GM21529 (cell line): ENCODE measurements at regions not wholly inside any gene's neighbourhood (a gene's known extent, or its start where the extent isn't known, plus 50 kb on each side); places are given as distances from the start of the nearest gene placed in this dataset.

ENCODE experiments used
- ATAC-seq: cut with Tn5 transposase; IDR thresholded peaks from one replicate; pipeline ENCODE4 v1.9.1; 2021; ENCODE audit not compliant: unreplicated experiment

GRCh38 chr17:73694491-73694890, 50.2 kb upstream of the SDK2 start:
- no peak for ATAC-seq

DNA sequence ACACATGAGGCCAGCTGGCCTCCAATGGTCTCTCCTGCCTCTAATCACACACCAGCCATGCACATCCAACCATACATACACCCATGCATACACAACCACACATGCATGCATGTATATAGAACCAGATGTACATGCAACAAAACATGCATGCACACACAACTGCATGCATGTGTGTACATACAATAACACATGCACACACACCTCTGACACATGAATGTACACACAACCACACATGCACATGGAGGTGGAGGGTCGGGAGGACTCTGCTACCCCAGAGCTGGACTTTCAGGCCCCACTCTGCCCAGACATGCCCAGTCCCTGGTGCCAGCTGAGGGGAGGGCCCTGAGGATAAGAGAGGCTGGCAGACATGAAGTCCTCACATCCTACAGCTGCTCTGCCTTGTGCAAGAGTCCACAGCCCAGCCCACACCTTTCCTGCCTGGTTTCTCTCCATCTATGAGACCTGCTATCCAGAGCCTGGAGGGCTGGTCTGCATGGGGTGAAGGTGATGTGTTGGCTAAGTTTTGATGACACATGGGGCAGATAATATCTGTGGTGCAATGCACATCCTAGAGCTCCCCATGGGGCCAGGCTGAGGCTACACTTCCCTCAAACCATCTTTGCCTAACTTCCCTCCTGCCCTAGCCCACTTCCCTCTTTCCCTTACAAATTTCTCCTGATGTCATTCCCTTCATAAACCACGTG, 50.9 kb upstream of the SDK2 start:
- no peak for ATAC-seq

DNA sequence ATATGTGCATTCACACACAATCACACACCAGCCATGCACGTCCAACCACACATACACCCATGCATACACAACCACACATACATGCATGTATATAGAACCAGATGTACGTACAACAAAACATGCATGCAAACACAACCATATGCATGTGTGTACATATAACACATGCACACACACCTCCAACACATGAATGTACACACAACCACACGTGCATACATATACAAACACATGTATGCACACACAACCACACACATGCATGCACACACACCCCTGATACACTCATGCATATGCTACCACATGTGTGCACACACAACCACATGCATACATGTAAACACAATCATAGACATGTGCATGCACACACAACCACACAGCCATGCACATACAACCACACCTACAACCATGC, 52.0 kb upstream of the SDK2 start:
- no peak for ATAC-seq

- no peak for ATAC-seq
Observed at GRCh38 chr17:73697872-73698271, 53.6 kb upstream of the SDK2 start.

DNA sequence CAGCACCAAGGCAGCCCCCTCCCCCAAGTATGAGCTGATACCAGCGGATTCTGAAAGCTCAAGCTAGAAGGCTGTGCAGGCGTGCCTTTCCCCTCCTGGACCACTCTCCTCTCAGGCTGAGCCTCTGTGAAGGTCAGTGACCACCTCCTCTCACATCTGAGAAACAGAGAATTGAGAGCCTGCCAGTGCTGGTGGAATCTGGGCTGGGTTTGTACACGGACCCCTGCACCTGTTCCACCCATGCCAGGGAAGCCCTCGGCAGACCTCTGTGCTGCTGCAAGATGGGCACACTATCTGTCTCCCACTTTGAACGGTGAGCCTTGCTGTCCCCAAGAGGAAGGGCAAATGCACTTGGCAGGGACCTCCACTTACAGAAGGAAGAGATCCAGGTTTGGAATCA, 54.7 kb upstream of the SDK2 start:
- no peak for ATAC-seq

DNA sequence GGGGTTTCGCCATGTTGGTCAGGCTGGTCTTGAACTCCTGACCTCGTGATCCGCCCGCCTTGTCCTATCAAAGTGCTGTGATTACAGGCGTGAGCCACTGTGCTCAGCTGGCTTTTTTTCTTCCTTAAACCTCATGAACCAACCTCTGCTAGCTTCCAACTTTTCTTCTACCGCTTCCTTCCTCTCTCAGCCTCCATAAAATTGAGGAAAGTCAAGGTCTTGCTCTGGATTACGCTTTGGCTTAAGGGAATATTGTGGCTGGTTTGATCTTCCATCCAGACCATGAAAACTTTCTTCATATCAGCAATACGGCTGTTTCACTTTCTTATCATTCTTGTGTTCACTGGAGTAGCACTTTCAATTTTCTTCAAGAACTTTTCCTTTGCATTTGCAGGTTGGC, 57.5 kb upstream of the SDK2 start:
- ATAC-seq: no peak

- no peak for ATAC-seq
Observed at GRCh38 chr17:73703192-73703591, 58.9 kb upstream of the SDK2 start.

DNA sequence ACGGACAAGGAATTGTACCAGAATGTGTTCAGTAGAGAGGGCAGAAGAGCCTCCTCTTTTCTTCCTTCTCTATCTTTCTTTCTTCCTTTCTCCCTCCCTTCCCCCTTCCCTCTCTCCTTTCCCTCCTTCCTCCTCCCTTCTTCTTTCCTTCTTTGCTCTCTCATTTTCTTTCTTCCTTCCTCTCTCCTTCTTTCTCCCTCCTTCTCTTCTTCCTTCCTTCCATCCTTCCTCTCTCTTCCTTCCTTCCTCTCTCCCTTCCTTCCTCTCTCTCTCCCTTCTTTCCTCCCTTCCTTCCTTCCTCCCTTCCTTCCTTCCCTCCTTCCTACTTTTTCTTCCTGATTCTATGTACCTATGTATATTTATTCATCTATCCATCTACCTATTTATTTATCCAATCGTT, 59.7 kb upstream of the SDK2 start:
- no peak for ATAC-seq

DNA sequence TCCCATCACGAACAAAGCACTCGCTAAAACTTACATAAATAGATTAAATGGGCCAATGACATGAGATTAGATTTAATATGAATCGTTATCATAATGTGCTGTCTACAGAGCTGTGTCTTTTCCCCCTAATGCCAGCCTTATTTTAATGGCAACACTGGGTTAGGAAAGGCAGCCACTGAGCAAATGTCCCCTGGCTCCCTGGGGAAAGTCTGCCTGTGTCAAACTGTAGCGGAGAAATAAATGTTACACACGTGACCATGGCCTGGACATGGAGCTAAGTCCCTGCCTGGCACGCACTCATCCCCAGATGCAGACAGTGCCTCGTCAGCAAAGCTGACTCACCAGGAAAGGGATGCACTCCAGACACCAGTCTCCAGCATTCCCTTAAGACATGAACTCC, 61.3 kb upstream of the SDK2 start:
- no peak for ATAC-seq

DNA sequence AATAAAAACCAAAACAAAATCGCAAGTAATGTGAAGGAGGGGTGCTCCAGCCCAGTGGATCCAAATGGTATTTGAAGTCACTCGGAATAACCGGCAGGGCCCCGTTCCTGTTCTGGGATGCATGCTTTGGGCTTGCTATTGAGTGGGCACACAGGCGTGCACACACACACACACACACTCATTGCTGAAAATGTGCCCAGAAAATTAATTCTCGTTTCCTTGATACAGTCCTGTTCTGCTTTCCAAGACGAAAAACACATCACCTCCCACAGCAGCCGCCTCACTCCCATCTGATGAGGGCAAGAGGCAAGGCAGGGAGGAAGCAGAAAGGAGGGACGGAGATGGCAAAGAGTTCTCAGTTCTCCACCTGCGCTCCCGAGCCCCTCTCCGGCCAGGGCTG, 62.2 kb upstream of the SDK2 start:
- ATAC-seq: no peak

DNA sequence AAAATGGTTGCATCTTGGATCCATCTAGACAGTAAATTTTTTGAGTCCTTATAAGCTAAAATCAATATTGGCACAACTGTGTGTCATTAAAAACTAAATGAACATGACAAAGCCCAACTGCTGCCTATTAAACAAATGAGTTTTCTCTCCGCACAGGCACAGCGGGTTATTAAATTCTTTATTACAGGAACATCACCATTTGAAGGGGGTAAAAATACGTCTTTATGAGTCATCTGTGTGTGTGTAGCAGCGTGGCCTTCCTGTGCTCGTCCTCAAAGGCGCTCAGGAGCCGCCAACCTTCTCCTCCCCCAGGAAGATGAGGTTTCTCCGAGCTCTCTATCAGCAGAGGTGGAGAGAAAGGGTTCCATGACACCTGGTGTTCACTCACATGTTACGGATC, 62.6 kb upstream of the SDK2 start:
- no peak for ATAC-seq

- ATAC-seq: no peak
Observed at GRCh38 chr17:73707358-73707757, 63.1 kb upstream of the SDK2 start.

- ATAC-seq: no peak
Observed at GRCh38 chr17:73710095-73710592, 65.9 kb upstream of the SDK2 start.

DNA sequence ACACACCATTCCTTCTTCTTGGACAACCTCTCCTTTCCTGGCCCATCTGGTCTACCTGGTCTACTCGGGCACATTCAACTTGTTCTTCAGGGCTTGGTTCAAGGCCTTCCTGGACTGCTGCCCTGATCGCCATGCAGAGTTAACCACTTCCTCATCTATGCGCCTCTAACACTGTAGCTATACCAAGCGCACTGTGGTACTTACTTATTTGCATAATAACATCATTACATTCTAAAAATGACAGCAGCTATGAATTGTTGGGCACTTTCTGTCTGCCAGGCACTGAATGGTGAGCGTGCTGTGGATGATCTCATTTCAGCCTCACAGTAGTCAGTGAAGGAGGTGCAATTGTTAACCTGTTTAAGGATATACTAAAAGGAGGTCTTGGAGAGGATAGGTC, 66.9 kb upstream of the SDK2 start:
- no peak for ATAC-seq

DNA sequence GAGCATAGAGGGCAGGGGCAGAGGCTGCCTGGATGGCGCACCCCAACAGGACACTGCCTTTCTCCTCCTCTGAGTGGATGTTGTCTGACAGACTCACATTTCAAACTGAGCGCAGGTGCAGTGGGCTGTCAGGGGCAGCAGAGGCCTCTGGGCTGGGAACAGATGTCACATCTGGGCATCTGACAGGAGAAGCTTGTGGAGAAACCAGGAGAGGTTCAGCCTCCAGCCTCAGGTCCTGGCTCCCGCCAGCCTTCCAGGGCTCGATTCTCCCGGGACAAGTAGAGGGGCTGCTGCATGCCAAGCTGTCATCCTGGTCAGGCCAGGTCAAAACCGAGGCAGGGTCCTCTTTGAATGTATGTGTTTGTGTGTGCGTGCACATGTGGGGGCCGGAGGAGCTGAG, 67.7 kb upstream of the SDK2 start:
- no peak for ATAC-seq

- ATAC-seq: no peak
Observed at GRCh38 chr17:73713136-73713535, 68.9 kb upstream of the SDK2 start.

- ATAC-seq: no peak
Observed at GRCh38 chr17:73715769-73716168, 71.5 kb upstream of the SDK2 start.

- ATAC-seq: no peak
Observed at GRCh38 chr17:73717690-73718089, 73.4 kb upstream of the SDK2 start.

DNA sequence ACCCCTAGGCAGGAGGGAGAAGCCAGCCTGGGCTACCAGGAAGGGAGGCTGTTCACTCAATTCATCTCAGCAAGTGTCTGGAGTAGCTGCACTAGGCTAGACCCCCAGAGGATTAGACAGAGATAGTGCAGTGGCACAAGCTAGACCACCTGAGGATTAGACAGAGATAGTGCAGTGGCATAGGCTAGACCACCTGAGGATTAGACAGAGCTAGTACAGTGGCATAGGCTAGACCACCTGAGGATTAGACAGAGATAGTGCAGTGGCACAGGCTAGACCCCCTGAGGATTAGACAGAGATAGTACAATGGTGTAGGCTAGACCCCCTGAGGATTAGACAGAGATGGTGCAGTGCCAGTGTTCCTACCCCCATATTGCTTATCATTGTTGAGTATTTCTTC, 74.1 kb upstream of the SDK2 start:
- ATAC-seq: no peak

DNA sequence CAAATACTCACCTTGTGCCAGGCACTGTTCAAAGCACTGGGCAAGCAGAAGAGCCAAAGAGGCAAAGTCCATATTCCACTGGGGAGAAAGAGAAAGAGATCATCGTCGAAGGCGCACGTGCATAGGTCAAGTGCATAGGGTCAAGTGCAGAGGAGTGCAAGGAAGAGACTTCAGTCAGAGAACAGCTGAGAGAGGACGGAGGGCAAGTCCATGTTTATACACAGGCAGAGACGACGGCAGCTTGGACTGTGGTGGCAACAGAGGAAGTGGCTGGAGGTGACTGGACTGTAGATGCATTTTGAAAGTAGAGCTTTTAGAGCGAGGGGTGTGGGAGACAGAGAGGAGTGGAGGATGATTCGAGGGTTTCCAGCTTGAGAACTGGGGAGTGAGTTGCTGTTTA, 74.7 kb upstream of the SDK2 start:
- ATAC-seq: no peak

DNA sequence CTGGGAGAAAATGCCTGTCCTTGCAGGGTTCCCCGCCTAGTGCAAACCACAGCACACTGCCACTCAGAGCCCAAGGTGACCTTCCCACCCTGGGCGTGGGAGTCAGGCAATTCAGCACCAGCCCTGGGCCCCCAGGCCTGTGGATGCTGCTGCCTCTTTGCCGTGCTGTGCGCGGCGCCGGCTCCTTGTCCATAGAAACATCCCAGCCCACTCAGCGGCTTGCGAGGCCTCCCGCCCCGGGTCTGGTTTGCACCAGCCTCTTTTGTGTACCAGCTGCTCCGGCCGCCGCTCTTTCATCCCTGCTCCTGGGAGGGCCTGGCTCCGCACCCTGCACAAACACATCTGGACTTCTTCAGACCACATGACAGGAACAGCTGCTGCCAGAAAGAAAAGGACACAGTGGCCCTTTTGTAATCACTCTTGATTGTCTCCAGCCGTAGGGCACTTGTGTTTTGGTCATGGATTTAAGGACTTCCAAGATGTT, 75.4 kb upstream of the SDK2 start:
- no peak for ATAC-seq

DNA sequence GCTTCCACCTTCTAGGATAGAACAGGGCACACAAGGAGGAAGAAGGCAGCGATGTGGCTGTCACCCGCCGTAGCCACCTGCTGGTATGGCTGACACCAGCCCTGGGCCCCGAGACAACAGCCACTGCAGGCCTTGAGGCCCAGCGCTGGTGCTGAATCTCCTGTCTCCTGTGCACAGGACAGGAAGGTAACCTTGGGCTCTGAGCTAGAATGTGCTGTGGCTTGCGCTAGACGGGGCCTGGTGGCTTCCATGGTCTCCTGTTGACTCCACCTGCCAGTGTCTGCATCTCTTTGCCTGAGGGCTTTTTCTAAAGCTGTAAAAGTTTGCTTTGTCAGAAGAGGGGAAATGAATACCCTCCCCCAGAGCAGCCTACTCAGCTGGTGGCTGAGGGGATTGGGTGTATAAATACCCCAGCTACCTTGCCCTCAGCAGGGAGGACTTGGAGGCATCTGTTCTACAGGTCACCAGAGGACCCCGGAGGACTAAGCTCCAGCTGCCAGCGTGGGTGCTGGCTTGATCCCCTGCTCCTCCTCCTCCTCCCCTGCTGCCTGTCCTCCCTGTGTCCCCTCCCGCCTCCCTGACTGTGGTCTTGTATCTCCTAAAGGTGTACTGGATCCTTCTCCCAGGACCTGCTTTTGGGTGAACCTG, 76.1 kb upstream of the SDK2 start:
- ATAC-seq: no peak

DNA sequence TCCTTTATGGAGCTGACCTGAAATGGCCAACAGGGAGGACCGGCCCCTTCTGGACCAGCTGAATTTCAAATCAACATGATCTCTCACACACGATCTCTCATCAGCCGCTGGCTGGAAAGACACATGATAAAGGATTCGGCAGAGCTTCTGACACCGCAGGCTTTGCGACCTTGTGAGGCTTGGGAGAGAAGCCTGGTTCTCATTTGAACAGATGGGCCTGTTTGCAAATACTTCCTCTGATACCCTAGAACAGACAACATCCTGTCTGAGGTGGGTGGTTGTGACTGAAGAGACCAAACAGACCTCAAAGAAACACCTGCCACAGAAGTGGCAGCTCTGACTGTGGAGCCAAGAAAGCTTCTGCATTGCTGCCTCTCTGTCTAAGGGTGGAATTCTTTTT, 77.9 kb upstream of the SDK2 start:
- no peak for ATAC-seq
